PC-3 (cell line): ENCODE measurements at regions not wholly inside any gene's neighbourhood (a gene's known extent, or its start where the extent isn't known, plus 50 kb on each side); places are given as distances from the start of the nearest gene placed in this dataset.
"Not testable (repeated sequence)": the region's sequence is repeated elsewhere in the genome, so short reads cannot be mapped to it uniquely, and the experiment has no call there.

Experiments
- ATAC-seq: fragments of 200-7000 bp; cut with Tn5 transposase; 2 replicates; pipeline ENCODE4 v1.9.1; 2020; ENCODE audit warnings: mild to moderate bottlenecking, moderate library complexity
- BruUV-seq: library from RNA; stranded (reverse); fragments of 400-500 nt; replicated peaks from 2 replicates; lab custom pipeline; 2021; lab: Mats Ljungman, UMichigan
- CTCF ChIA-PET: fragments of 300-600 bp; sonication (Branson Sonifier 250); formaldehyde crosslinking; loops from one replicate; lab custom pipeline; 2022; ENCODE audit warnings: antibody characterized with exemption; lab: Charles Lee
- POLR2A ChIA-PET: fragments of 300-600 bp; sonication (Branson Sonifier 250); formaldehyde crosslinking; loops from one replicate; lab custom pipeline; 2022; ENCODE audit warnings: antibody characterized with exemption; ENCODE audit not compliant: unreplicated experiment; lab: Charles Lee
- DNase-seq: peaks from one replicate; pipeline ENCODE4 v3.0.0-alpha.2; 2015
- H2AFZ ChIP-seq: fragments of 300-600 bp; sonication (generic); 2 replicates; pipeline ENCODE4 v1.6.0; 2016; ENCODE audit warnings: antibody characterized with exemption, low read length
- H3F3A ChIP-seq: fragments of 300-600 bp; sonication (generic); one replicate; pipeline ENCODE4 v1.6.0; 2017; ENCODE audit warnings: antibody characterized with exemption, low read length, control low read depth, mild to moderate bottlenecking; ENCODE audit not compliant: unreplicated experiment
- H3K27ac ChIP-seq: fragments of 300-600 bp; sonication (generic); 2 replicates; pipeline ENCODE4 v1.5.1; 2016; ENCODE audit warnings: mild to moderate bottlenecking, low read length
- H3K27me3 ChIP-seq: fragments of 300-600 bp; sonication (generic); 2 replicates; pipeline ENCODE4 v1.6.1; 2016; ENCODE audit warnings: low read length, mixed read lengths
- H3K36me3 ChIP-seq: fragments of 300-600 bp; sonication (generic); 2 replicates; pipeline ENCODE4 v1.6.1; 2016; ENCODE audit warnings: low read depth, mixed run types, low read length, mixed read lengths
- H3K4me1 ChIP-seq: fragments of 300-600 bp; sonication (generic); 2 replicates; pipeline ENCODE4 v1.5.1; 2016; ENCODE audit warnings: low read length; ENCODE audit not compliant: insufficient read depth
- H3K4me2 ChIP-seq: fragments of 300-600 bp; sonication (generic); 2 replicates; pipeline ENCODE4 v1.6.0; 2016; ENCODE audit warnings: low read length
- H3K4me3 ChIP-seq: fragments of 300-600 bp; sonication (generic); 2 replicates; pipeline ENCODE4 v1.5.1; 2016; ENCODE audit warnings: mild to moderate bottlenecking, low read length, mixed read lengths
- H3K79me2 ChIP-seq: fragments of 300-600 bp; sonication (generic); 2 replicates; pipeline ENCODE4 v1.6.1; 2017; ENCODE audit warnings: low read length, mixed read lengths
- H3K9ac ChIP-seq: fragments of 300-600 bp; sonication (generic); 2 replicates; pipeline ENCODE4 v1.6.0; 2016; ENCODE audit warnings: mild to moderate bottlenecking, low read length
- H3K9me2 ChIP-seq: fragments of 300-600 bp; sonication (generic); replicated peaks from 2 replicates; pipeline ENCODE4 v1.6.1; 2016; ENCODE audit warnings: mixed run types, low read length, mixed read lengths
- H3K9me3 ChIP-seq: fragments of 300-600 bp; sonication (generic); 2 replicates; pipeline ENCODE4 v1.6.1; 2016; ENCODE audit warnings: low read length, mixed read lengths
- H4K20me1 ChIP-seq: fragments of 300-600 bp; sonication (generic); 2 replicates; pipeline ENCODE4 v1.6.1; 2016; ENCODE audit warnings: low read length, mixed read lengths
- EZH2 ChIP-seq: fragments of 300-600 bp; sonication (generic); IDR thresholded peaks from one replicate; pipeline ENCODE4 v1.6.1; 2017; ENCODE audit warnings: antibody characterized with exemption, mild to moderate bottlenecking, low read length; ENCODE audit not compliant: unreplicated experiment
- EZH2phosphoT487 ChIP-seq: fragments of 300-600 bp; sonication (generic); IDR thresholded peaks from 2 replicates; pipeline ENCODE4 v1.6.1; 2018; ENCODE audit warnings: mild to moderate bottlenecking, antibody characterized with exemption, low read length, borderline replicate concordance
- intact Hi-C: fragments of 100-400 bp; cut with micrococcal nuclease; formaldehyde crosslinking; loops from 2 replicates; pipeline ENCODE4 v1.9.0; 2023
- TF ChIP-seq, protein P1 (sequence below): fragments of 300-600 bp; sonication (generic); conservative IDR thresholded peaks from 2 replicates; pipeline ENCODE4 v1.5.1; 2017; ENCODE audit warnings: antibody characterized with exemption, low read depth, mild to moderate bottlenecking, low read length

DNA sequence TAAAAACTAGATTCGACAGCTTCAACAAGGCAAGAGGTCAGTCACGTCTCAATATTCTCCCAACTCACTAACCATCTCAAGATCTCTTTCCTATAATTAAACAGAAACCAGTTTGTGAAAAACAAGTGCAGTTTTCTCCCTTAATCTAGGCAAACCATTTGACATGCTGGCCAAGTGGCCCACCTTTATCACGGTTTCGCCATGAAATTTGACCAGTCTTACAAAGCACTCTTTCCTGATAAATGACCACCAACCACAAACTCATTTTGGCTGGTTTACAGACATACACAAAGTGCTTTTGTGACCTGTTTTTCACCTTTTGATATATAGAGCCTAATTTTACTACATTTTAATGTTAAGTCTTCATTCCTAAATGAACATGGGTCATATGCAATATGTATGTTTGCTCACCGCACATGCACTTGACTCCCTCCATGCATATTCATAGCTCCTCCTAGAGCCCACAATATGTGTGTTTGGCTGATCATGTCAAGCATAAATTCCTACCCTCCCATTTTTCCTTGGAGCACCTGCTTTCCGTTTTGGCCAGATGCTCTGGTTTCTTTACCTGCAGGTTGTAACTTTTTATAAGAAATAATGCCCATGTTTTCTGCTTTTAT, 385.1 kb downstream of the RAD51AP2 start:
- H3K27me3 ChIP-seq = no peaks in the 10 kb centered on the region
- H4K20me1 ChIP-seq = no peaks in the 10 kb centered on the region
- BruUV-seq = no TSS peak
- intact Hi-C loops = no loop called here
- TF ChIP-seq EZH2phosphoT487 = no peak
- no peak for TF ChIP-seq EZH2
- TF ChIP-seq, protein P1, sequence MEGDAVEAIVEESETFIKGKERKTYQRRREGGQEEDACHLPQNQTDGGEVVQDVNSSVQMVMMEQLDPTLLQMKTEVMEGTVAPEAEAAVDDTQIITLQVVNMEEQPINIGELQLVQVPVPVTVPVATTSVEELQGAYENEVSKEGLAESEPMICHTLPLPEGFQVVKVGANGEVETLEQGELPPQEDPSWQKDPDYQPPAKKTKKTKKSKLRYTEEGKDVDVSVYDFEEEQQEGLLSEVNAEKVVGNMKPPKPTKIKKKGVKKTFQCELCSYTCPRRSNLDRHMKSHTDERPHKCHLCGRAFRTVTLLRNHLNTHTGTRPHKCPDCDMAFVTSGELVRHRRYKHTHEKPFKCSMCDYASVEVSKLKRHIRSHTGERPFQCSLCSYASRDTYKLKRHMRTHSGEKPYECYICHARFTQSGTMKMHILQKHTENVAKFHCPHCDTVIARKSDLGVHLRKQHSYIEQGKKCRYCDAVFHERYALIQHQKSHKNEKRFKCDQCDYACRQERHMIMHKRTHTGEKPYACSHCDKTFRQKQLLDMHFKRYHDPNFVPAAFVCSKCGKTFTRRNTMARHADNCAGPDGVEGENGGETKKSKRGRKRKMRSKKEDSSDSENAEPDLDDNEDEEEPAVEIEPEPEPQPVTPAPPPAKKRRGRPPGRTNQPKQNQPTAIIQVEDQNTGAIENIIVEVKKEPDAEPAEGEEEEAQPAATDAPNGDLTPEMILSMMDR = no peak
- DNase-seq (no peak), ATAC-seq (no peak)
- H3K9me2 ChIP-seq = no peaks in the 10 kb centered on the region
- H3K4me1 ChIP-seq = no peaks in the 10 kb centered on the region
- POLR2A ChIA-PET = no interaction called here
- no peak overlapping the region for H3K9ac ChIP-seq
- no peak overlapping the region for H3K4me2 ChIP-seq
- no peak overlapping the region for H3K4me3 ChIP-seq
- H3F3A ChIP-seq = no peaks in the 10 kb centered on the region
- no peaks in the 10 kb centered on the region for H3K79me2 ChIP-seq
- no peak overlapping the region for H2AFZ ChIP-seq
- H3K9me3 ChIP-seq = peaks cover 8% of the 10 kb centered on the region; the same call in 1 of the 2 replicates
- H3K27ac ChIP-seq = no peak overlapping the region
- CTCF ChIA-PET = no interaction called here
- H3K36me3 ChIP-seq = no peaks in the 10 kb centered on the region

DNA sequence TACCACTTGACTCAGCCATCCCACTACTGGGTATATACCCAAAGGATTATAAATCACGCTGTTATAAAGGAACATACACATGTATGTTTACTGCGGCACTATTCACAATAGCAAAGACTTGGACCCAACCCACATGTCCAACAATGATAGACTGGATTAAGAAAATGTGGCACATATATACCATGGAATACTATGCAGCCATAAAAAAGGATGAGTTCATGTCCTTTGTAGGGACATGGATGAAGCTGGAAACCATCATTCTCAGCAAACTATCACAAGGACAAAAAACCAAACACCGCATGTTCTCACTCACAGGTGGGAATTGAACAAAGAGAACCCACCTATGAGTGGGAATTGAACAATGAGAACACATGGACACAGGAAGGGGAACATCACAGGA, 387.6 kb downstream of the RAD51AP2 start:
- BruUV-seq = not testable (repeated sequence)

DNA sequence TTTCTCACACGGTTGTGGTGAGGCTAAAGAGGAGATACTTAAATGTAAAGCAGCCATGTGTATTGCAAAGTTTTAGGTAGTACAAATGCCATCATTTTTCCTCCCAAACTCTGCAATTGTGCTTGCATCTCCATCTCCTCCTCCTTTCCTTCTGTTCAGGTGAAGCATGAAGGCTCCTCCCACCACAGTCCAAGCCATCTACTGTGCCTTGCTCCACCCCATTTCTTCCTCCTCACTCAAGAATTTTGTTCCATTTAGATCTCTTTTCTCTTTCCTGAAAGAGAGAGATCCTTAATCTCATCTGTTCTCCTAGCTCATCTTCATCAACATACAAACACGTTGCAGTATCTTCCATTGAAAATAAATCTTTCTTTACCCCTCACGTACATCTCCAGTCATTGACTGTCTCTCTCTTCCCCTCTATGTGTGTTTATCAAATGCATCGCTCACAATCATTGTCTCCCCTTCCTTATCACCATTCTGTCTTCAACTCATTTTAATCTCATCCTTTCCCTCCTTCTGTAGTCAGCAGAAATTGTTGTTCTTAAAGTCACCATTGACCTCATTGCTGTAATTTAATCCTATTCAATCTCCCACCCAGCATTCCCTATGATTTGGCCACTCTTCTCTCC, 392.1 kb downstream of the RAD51AP2 start:
- no peak overlapping the region for H3K9ac ChIP-seq
- POLR2A ChIA-PET = no interaction called here
- H3K4me2 ChIP-seq = no peak overlapping the region
- H3K9me2 ChIP-seq = no peaks in the 10 kb centered on the region
- no peaks in the 10 kb centered on the region for H3K36me3 ChIP-seq
- no peaks in the 10 kb centered on the region for H3K79me2 ChIP-seq
- TF ChIP-seq, protein P1 = no peak
- TF ChIP-seq EZH2 = no peak
- TF ChIP-seq EZH2phosphoT487 = no peak
- no peak for ATAC-seq
- no TSS peak for BruUV-seq
- CTCF ChIA-PET = no interaction called here
- DNase-seq = no peak
- intact Hi-C loops = no loop called here
- no peaks in the 10 kb centered on the region for H3K27me3 ChIP-seq
- H3K4me1 ChIP-seq = no peaks in the 10 kb centered on the region
- H2AFZ ChIP-seq = no peak overlapping the region
- no peak overlapping the region for H3K27ac ChIP-seq
- H3K4me3 ChIP-seq = no peak overlapping the region
- no peaks in the 10 kb centered on the region for H4K20me1 ChIP-seq
- H3K9me3 ChIP-seq = peaks cover 4% of the 10 kb centered on the region; the same call in 1 of the 2 replicates
- no peaks in the 10 kb centered on the region for H3F3A ChIP-seq

More for the DNA sequence above, 387.6 kb downstream of the RAD51AP2 start:
- H3K27ac ChIP-seq, H3K9me2 ChIP-seq, DNase-seq, H4K20me1 ChIP-seq, H3F3A ChIP-seq, H3K4me1 ChIP-seq, H3K79me2 ChIP-seq, H3K9ac ChIP-seq, H3K4me2 ChIP-seq, ATAC-seq, H2AFZ ChIP-seq, H3K4me3 ChIP-seq, H3K36me3 ChIP-seq, intact Hi-C loops, H3K27me3 ChIP-seq, POLR2A ChIA-PET, H3K9me3 ChIP-seq, CTCF ChIA-PET: not testable (repeated sequence)
